ENCODE measurements at regions not wholly inside any gene's neighbourhood (a gene's known extent, or its start where the extent isn't known, plus 50 kb on each side); places are given as distances from the start of the nearest gene placed in this dataset.

DNA sequence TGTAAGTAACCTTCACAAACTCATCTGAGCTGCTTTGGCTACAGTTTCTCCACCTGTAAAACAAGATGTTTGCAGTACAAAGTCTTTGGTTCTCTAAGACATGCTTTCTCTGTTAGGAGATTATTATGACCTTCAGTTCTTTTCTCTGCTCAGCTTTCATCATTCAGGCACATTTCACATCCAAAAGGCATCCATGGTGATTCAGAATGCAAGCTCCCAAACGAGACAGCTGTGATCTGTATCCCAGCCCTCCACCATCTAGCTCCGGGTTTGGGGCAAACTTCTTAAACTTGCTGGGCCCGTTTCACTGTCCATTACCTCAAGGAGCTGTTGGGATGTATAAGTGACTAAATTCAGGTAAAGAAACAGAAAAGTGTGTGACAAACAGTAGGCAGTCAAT, 95.8 kb upstream of the COL1A2 start:
- Histone ChIP-seq H3K9ac (ENCODE audit: low read length) (no peak overlapping the region), H3K27ac (ENCODE audit: low read depth, low read length) (peak overlapping the region; percentile 19), H3K9me3 (ENCODE audit: insufficient read depth, low read depth, low read length) (no peaks in the 10 kb centered on the region), H4K8ac (ENCODE audit: low read depth, low read length) (no peak overlapping the region), H2BK120ac (ENCODE audit: insufficient read depth, low read length, poor library complexity) (peak overlapping the region; percentile 81), H3K4me2 (ENCODE audit: low read length) (no peak overlapping the region), H3K27me3 (ENCODE audit: insufficient read depth, low read length) (no peaks in the 10 kb centered on the region), H2AFZ (ENCODE audit: insufficient read depth, low read length, poor library complexity) (no peak overlapping the region), H3K14ac (ENCODE audit: low read length) (no peak overlapping the region), H3K36me3 (ENCODE audit: control insufficient read depth in 1 of 2, insufficient read depth in 2 of 2, low read length in 2 of 2) (no peaks in the 10 kb centered on the region), H2BK5ac (ENCODE audit: low read depth, low read length, poor library complexity) (no peak overlapping the region), H3K4ac (ENCODE audit: low read depth, low read length) (no peak overlapping the region), H3K18ac (ENCODE audit: low read length) (no peak overlapping the region), H3K79me1 (ENCODE audit: low read length) (peaks cover 22% of the 10 kb centered on the region), H3K23ac (ENCODE audit: low read length) (no peak overlapping the region), H3K4me3 (ENCODE audit: low read depth, low read length) (no peak overlapping the region), H3K79me2 (ENCODE audit: control insufficient read depth, insufficient read depth, low read length, poor library complexity) (peaks cover 3% of the 10 kb centered on the region), H3K4me1 (ENCODE audit: control insufficient read depth in 1 of 2, insufficient read depth in 2 of 2, low read length in 2 of 2) (peaks cover 10 to 30% of the 10 kb centered on the region in 2 experiments), H4K12ac (ENCODE audit: low read depth, low read length) (no peak overlapping the region), H2BK12ac (ENCODE audit: low read length) (peak overlapping the region; percentile 79), H2AK5ac (ENCODE audit: low read length) (no peak overlapping the region), H4K91ac (ENCODE audit: low read depth, low read length) (no peak overlapping the region)
- DNase-seq: peak; percentile 83 to 90
- WGBS (ENCODE audit: extremely low coverage, insufficient coverage, insufficient read length): no CpG with 5 or more reads among the region's 3 CpGs

DNA sequence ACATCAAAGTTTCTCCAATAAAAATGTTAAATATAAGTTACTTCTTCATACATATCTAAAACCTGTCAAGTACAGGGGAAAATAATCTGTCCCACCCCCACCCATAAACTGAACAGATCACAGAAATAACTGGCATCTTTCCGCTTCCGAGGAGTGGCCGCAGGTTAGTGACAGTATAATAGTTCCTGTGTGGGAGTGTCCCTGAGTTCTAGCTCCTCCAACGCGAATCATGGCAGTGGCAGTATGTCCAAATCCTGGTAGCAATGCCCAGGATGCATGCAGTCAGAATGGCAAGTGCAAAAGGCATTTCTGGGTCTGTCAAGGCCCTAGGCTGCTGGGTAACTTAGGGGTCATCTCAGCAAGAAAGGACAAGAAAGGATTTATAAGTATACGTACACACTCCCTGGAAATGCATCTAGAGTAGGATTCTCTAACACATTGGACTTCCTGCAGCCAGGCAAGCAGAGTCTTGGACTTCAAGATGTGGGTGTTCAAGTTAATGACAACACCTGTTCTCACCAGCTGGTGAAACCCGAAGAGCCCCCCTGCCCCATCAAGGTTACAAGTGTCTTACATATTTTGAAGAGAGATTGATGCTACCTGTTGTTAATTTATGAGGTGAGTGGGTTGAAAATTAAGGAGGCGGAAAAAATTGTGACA, 94.4 kb upstream of the COL1A2 start:
- H2BK12ac ChIP-seq (ENCODE audit: low read length): peak overlapping the region; percentile 23
- no peak overlapping the region for H2AK5ac ChIP-seq (ENCODE audit: low read length)
- no peaks in the 10 kb centered on the region for H3K27me3 ChIP-seq (ENCODE audit: insufficient read depth, low read length)
- H2BK5ac ChIP-seq (ENCODE audit: low read depth, low read length, poor library complexity): peak overlapping the region; percentile 21
- no peak overlapping the region for H3K23ac ChIP-seq (ENCODE audit: low read length)
- H3K27ac ChIP-seq (ENCODE audit: low read depth, low read length): no peak overlapping the region
- no peaks in the 10 kb centered on the region for H3K36me3 ChIP-seq (ENCODE audit: control insufficient read depth in 1 of 2, insufficient read depth in 2 of 2, low read length in 2 of 2)
- peak overlapping the region; percentile 1 for H3K9ac ChIP-seq (ENCODE audit: low read length)
- H3K14ac ChIP-seq (ENCODE audit: low read length): no peak overlapping the region
- H4K8ac ChIP-seq (ENCODE audit: low read depth, low read length): no peak overlapping the region
- no peak overlapping the region for H3K4me3 ChIP-seq (ENCODE audit: low read depth, low read length)
- H3K4ac ChIP-seq (ENCODE audit: low read depth, low read length): no peak overlapping the region
- peak; percentile 14 to 27 for DNase-seq
- no CpG with 5 or more reads among the region's 8 CpGs for WGBS (ENCODE audit: extremely low coverage, insufficient coverage, insufficient read length)
- H3K79me2 ChIP-seq (ENCODE audit: control insufficient read depth, insufficient read depth, low read length, poor library complexity): peaks cover 3% of the 10 kb centered on the region
- peak overlapping the region; percentile 13 for H4K91ac ChIP-seq (ENCODE audit: low read depth, low read length)
- H3K4me2 ChIP-seq (ENCODE audit: low read length): no peak overlapping the region
- H2BK120ac ChIP-seq (ENCODE audit: insufficient read depth, low read length, poor library complexity): peak overlapping the region; percentile 16
- H3K9me3 ChIP-seq (ENCODE audit: insufficient read depth, low read depth, low read length): no peaks in the 10 kb centered on the region
- H3K18ac ChIP-seq (ENCODE audit: low read length): no peak overlapping the region
- H4K12ac ChIP-seq (ENCODE audit: low read depth, low read length): no peak overlapping the region
- H3K79me1 ChIP-seq (ENCODE audit: low read length): peaks cover 22% of the 10 kb centered on the region
- H3K4me1 ChIP-seq (ENCODE audit: control insufficient read depth in 1 of 2, insufficient read depth in 2 of 2, low read length in 2 of 2): peaks cover 10 to 30% of the 10 kb centered on the region in 2 experiments
- H2AFZ ChIP-seq (ENCODE audit: insufficient read depth, low read length, poor library complexity): no peak overlapping the region

DNA sequence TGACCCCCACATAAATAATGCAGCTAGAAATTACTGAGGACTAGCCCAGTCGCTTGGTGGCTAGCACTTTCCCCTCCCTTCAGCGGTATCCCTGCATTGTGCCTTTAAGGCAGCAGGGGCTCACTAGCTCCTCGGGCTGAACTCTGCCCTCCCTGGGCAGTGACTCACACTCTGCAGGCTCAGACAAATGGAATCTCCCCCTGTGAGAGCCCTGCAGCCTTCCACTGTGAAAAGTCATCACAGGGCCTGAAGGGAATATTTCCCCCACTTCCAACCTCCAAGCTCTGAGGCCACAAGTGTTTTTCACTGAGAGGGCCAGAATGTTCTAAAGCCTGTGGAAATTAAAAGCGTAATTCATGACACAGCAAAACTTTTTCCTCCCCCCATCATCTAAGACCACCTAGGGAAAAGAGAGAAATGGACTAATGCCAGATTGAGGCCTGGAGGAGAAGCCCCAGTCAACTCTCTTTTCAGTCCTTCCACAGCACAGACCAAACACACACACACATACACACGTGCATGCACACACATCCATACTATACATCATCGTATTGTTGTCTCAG, 93.6 kb upstream of the COL1A2 start:
- no peaks in the 10 kb centered on the region for H3K36me3 ChIP-seq (ENCODE audit: control insufficient read depth in 1 of 2, insufficient read depth in 2 of 2, low read length in 2 of 2)
- H2BK12ac ChIP-seq (ENCODE audit: low read length): peak overlapping the region; percentile 19
- H3K79me1 ChIP-seq (ENCODE audit: low read length): peaks cover 20% of the 10 kb centered on the region
- no peak overlapping the region for H3K4me3 ChIP-seq (ENCODE audit: low read depth, low read length)
- no peak overlapping the region for H3K23ac ChIP-seq (ENCODE audit: low read length)
- H3K4me2 ChIP-seq (ENCODE audit: low read length): peak overlapping the region; percentile 27
- H2AFZ ChIP-seq (ENCODE audit: insufficient read depth, low read length, poor library complexity): peak overlapping the region; percentile 5
- peak overlapping the region; percentile 81 for H4K91ac ChIP-seq (ENCODE audit: low read depth, low read length)
- H3K4me1 ChIP-seq (ENCODE audit: control insufficient read depth in 1 of 2, insufficient read depth in 2 of 2, low read length in 2 of 2): peaks cover 10 to 29% of the 10 kb centered on the region in 2 experiments
- H2AK5ac ChIP-seq (ENCODE audit: low read length): peak overlapping the region; percentile 6
- peak overlapping the region; percentile 13 for H3K18ac ChIP-seq (ENCODE audit: low read length)
- peaks cover 3% of the 10 kb centered on the region for H3K79me2 ChIP-seq (ENCODE audit: control insufficient read depth, insufficient read depth, low read length, poor library complexity)
- peak overlapping the region; percentile 87 for H4K8ac ChIP-seq (ENCODE audit: low read depth, low read length)
- peak overlapping the region; percentile 1 for H3K4ac ChIP-seq (ENCODE audit: low read depth, low read length)
- DNase-seq: peak; percentile 96 to 97
- WGBS (ENCODE audit: extremely low coverage, insufficient coverage, insufficient read length): no CpG with 5 or more reads among the region's 6 CpGs
- peak overlapping the region; percentile 95 for H3K27ac ChIP-seq (ENCODE audit: low read depth, low read length)
- peak overlapping the region; percentile 2 for H4K12ac ChIP-seq (ENCODE audit: low read depth, low read length)
- H3K27me3 ChIP-seq (ENCODE audit: insufficient read depth, low read length): no peaks in the 10 kb centered on the region
- peak overlapping the region; percentile 80 for H2BK5ac ChIP-seq (ENCODE audit: low read depth, low read length, poor library complexity)
- H3K14ac ChIP-seq (ENCODE audit: low read length): peak overlapping the region; percentile 38
- no peaks in the 10 kb centered on the region for H3K9me3 ChIP-seq (ENCODE audit: insufficient read depth, low read depth, low read length)
- peak overlapping the region; percentile 69 for H2BK120ac ChIP-seq (ENCODE audit: insufficient read depth, low read length, poor library complexity)
- no peak overlapping the region for H3K9ac ChIP-seq (ENCODE audit: low read length)

DNA sequence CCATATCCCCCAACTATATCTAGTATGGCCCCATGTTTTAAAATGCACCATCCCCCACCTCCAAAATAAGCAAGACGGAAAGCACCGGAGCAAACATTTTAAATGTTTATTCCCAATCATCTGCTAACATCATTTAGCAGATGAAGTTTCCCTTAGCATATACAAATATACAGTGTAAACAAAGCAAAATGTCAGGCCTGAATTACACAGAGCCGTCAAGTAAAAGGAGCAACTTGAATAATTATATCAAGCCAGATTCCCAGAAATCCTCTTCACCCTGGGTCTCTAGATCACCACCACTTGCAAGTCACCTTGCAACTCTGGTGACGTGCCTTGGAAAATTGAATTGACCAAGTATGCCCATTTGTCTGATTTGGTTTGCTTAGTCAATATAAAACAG, 91.6 kb upstream of the COL1A2 start:
- Histone ChIP-seq H3K4me3 (ENCODE audit: low read depth, low read length) (no peak overlapping the region), H3K18ac (ENCODE audit: low read length) (no peak overlapping the region), H3K27me3 (ENCODE audit: insufficient read depth, low read length) (no peaks in the 10 kb centered on the region), H2BK120ac (ENCODE audit: insufficient read depth, low read length, poor library complexity) (peak overlapping the region; percentile 31), H4K91ac (ENCODE audit: low read depth, low read length) (peak overlapping the region; percentile 70), H4K8ac (ENCODE audit: low read depth, low read length) (no peak overlapping the region), H3K27ac (ENCODE audit: low read depth, low read length) (no peak overlapping the region), H2BK12ac (ENCODE audit: low read length) (no peak overlapping the region), H3K79me1 (ENCODE audit: low read length) (peaks cover 17% of the 10 kb centered on the region), H3K4ac (ENCODE audit: low read depth, low read length) (no peak overlapping the region), H2AK5ac (ENCODE audit: low read length) (no peak overlapping the region), H3K14ac (ENCODE audit: low read length) (no peak overlapping the region), H3K79me2 (ENCODE audit: control insufficient read depth, insufficient read depth, low read length, poor library complexity) (peaks cover 3% of the 10 kb centered on the region), H3K4me2 (ENCODE audit: low read length) (no peak overlapping the region), H3K9me3 (ENCODE audit: insufficient read depth, low read depth, low read length) (no peaks in the 10 kb centered on the region), H3K23ac (ENCODE audit: low read length) (no peak overlapping the region), H2BK5ac (ENCODE audit: low read depth, low read length, poor library complexity) (no peak overlapping the region), H3K36me3 (ENCODE audit: control insufficient read depth in 1 of 2, insufficient read depth in 2 of 2, low read length in 2 of 2) (no peaks in the 10 kb centered on the region), H3K4me1 (ENCODE audit: control insufficient read depth in 1 of 2, insufficient read depth in 2 of 2, low read length in 2 of 2) (peaks cover 13 to 29% of the 10 kb centered on the region in 2 experiments), H3K9ac (ENCODE audit: low read length) (no peak overlapping the region), H2AFZ (ENCODE audit: insufficient read depth, low read length, poor library complexity) (no peak overlapping the region), H4K12ac (ENCODE audit: low read depth, low read length) (no peak overlapping the region)
- WGBS (ENCODE audit: extremely low coverage, insufficient coverage, insufficient read length): no CpG with 5 or more reads among the region's 4 CpGs
- no peak for DNase-seq
